Tibial artery (tissue), 4 donors: ENCODE measurements at regions not wholly inside any gene's neighbourhood (a gene's known extent, or its start where the extent isn't known, plus 50 kb on each side); places are given as distances from the start of the nearest gene placed in this dataset.

Experiments
- DNase-seq, 2 donors: peaks; one replicate each; pipeline ENCODE4 v3.0.0-alpha.2; 2019
- H3K27ac ChIP-seq, 2 donors: fragments of 200-600 bp; sonication (generic) in 1 of 2; 1 replicate in 1 of 2; 2 replicates in 1 of 2; pipeline ENCODE4 v1.5.1; 2018 to 2019; ENCODE audit warnings: mild to moderate bottlenecking in 1 of 2
- H3K27me3 ChIP-seq, 2 donors: fragments of 200-600 bp; sonication (generic) in 1 of 2; one replicate each; pipeline versions ENCODE4 v1.5.1 to v1.6.0; 2016 to 2019
- H3K36me3 ChIP-seq, 3 donors: fragments of 200-600 bp; sonication (generic) in 2 of 3; one replicate each; pipeline ENCODE4 v1.5.1; 2016 to 2019; ENCODE audit warnings: mild to moderate bottlenecking in 2 of 3
- H3K4me1 ChIP-seq, 4 donors: fragments of 200-600 bp; sonication (generic) in 2 of 4; 1 replicate in 3 of 4; 2 replicates in 1 of 4; pipeline ENCODE4 v1.5.1; 2016 to 2019
- H3K4me3 ChIP-seq, 2 donors: fragments of 200-600 bp; sonication (generic) in 1 of 2; 1 replicate in 1 of 2; 2 replicates in 1 of 2; pipeline ENCODE4 v1.5.1; 2018 to 2019; ENCODE audit warnings: mild to moderate bottlenecking in 2 of 2
- H3K9me3 ChIP-seq, 3 donors: fragments of 200-600 bp; sonication (generic) in 1 of 3; one replicate each; pipeline ENCODE4 v1.5.1; 2016 to 2019
- intact Hi-C: fragments of 100-400 bp; cut with DNase I; formaldehyde crosslinking; loops from one replicate; pipeline ENCODE4 v1.15.0; 2023; ENCODE audit warnings: low total_unique reads
- TF ChIP-seq, protein P1 (sequence below), 2 experiments: fragments of 200-600 bp in 1 of 2; fragments of 450-650 bp in 1 of 2; IDR thresholded peaks; one replicate each; pipeline ENCODE4 v1.5.1; 2017 to 2019; ENCODE audit warnings: antibody characterized with exemption in 2 of 2, mild to moderate bottlenecking in 1 of 2, moderate library complexity in 1 of 2

DNA sequence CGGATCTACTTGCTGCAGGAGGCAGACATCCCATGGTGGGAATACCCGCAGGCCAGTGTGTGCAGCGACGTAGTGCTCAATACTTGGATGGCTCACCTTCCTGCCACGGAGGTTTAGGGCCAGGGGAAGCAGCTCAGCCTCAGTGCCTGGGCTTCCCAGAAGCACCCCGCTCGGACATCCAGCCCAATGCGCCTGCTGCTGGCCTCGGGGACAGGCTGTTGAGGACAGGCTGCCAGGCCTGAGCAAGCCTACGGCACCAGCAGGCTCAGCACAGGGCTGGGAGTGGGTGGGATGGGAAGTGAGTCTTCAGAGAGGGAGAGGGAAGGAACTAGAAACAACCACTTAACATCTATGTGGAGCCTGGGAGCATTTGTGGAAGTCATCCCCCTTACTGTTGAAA, 441.3 kb upstream of the MGMT start:
- Histone ChIP-seq H3K9me3 (no peaks in the 10 kb centered on the region), H3K27ac (no peak overlapping the region), H3K27me3 (peaks cover 0 to 30% of the 10 kb centered on the region in 2 donors), H3K4me1 (no peaks in the 10 kb centered on the region), H3K4me3 (no peak overlapping the region), H3K36me3 (no peaks in the 10 kb centered on the region)
- intact Hi-C loops, result no loop called here
- TF ChIP-seq, protein P1, sequence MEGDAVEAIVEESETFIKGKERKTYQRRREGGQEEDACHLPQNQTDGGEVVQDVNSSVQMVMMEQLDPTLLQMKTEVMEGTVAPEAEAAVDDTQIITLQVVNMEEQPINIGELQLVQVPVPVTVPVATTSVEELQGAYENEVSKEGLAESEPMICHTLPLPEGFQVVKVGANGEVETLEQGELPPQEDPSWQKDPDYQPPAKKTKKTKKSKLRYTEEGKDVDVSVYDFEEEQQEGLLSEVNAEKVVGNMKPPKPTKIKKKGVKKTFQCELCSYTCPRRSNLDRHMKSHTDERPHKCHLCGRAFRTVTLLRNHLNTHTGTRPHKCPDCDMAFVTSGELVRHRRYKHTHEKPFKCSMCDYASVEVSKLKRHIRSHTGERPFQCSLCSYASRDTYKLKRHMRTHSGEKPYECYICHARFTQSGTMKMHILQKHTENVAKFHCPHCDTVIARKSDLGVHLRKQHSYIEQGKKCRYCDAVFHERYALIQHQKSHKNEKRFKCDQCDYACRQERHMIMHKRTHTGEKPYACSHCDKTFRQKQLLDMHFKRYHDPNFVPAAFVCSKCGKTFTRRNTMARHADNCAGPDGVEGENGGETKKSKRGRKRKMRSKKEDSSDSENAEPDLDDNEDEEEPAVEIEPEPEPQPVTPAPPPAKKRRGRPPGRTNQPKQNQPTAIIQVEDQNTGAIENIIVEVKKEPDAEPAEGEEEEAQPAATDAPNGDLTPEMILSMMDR (IDR thresholded peaks at IDR 0.05), result no peak
- DNase-seq, result no peak

DNA sequence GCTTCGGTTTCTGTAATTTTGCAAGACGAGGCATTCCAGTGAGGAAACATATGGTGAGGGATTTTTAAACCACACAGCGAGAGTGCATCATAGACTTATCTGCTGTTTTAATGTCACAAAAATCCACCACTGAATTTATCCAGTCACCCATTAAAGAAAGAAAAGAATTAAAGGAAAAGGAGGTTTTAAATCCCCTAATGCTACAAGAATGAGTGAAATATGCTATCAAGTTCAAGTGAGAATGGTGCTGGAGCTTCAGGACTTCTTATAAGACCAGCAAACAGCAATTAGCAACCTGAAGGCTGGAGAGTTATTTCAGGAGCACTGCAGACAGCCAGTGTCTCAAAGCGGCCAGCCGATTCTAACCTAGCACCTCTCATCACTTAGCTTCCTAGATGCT, 439.1 kb upstream of the MGMT start:
- Histone ChIP-seq H3K4me3 (no peak overlapping the region), H3K27ac (no peak overlapping the region), H3K27me3 (peaks cover 0 to 44% of the 10 kb centered on the region in 2 donors), H3K4me1 (no peaks in the 10 kb centered on the region), H3K36me3 (no peaks in the 10 kb centered on the region), H3K9me3 (no peaks in the 10 kb centered on the region)
- intact Hi-C loops, result no loop called here
- TF ChIP-seq, protein P1 (IDR thresholded peaks at IDR 0.05), result no peak
- no peak for DNase-seq

DNA sequence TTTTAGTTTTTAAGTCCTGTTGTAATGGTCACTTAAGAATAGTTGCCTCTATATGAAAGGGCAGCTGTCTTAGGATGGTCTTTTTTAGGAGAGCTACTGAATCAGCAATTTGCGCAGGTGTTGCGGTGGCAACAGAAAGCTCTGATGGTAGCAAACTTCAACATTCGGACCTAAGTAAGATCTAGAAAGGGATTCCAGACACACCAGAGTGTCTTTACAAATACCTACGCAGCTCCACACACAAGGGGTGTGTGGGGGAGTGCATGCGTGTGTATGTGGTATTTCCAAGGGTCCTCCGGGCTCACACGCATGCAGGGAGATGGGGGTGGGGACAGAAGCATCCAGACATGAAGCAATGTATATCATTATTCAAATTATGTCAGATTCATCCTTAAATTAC, 438.6 kb upstream of the MGMT start:
- no peaks in the 10 kb centered on the region for H3K36me3 ChIP-seq
- peaks cover 0 to 47% of the 10 kb centered on the region in 2 donors for H3K27me3 ChIP-seq
- TF ChIP-seq, protein P1 (IDR thresholded peaks at IDR 0.05), result no peak
- DNase-seq, result no peak
- H3K9me3 ChIP-seq, result no peaks in the 10 kb centered on the region
- intact Hi-C loops, result no loop called here
- no peak overlapping the region for H3K4me3 ChIP-seq
- H3K4me1 ChIP-seq, result no peaks in the 10 kb centered on the region
- H3K27ac ChIP-seq, result no peak overlapping the region

DNA sequence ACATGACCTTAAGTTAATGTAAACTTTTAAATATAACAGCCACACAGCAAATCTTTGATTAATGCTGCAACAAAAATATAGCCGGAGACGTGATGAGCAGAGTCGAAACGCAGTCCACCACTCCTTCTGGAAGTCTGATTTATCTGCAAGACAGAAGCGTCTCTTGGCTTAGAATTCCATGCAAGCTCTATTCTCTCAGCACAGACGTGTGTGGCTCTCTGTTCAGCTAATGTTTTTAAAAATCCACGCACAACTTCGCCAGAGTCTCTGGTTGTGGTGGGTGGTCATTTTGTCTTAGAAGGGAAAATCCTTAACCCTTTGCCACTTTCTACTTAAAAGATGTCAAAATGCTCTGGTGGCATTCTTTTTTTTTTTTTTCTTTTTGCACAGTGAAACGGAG, 438.0 kb upstream of the MGMT start:
- no peak overlapping the region for H3K27ac ChIP-seq

DNA sequence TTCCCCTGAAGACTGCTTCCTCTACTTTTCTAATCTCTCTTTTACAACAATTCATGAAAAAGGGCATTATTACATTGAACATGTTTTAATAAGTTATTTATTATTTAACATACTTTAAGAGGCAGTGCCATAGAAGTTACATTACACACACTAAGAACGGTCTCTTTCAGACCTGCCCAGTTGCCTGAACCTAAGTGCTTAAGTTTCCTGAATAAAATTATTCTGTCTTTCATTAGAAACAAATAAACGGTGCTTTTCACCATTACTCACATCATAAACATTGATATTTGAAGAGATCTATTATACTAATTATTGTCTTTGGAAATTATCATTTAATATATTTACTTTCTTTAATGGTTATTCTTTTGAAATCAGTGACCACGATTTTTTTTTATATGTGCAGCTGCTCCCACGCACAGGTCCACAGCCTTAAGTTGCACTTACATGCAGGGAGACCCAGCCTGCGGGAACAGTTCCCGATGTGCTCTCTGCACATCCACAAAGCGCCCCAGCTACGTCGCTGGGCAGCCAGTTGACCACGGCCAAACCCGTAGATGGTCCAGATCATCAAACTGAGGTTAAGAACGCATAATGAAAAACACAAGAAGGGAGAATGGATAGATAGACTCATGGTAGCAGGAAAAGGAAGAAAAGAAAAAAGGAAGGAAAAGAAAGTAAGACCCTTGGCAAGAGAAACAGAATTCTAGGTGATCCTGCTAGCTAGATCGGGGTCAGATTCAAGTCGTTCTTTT, 437.0 kb upstream of the MGMT start:
- H3K27me3 ChIP-seq, result peaks cover 0 to 52% of the 10 kb centered on the region in 2 donors
- no peak for DNase-seq
- H3K9me3 ChIP-seq, result no peaks in the 10 kb centered on the region
- TF ChIP-seq, protein P1 (IDR thresholded peaks at IDR 0.05), result no peak
- H3K27ac ChIP-seq, result no peak overlapping the region
- intact Hi-C loops, result loop anchor here (5.0 to 10.0 kb wide), 2 partner anchors 942 to 1075 kb away; no protein-coding TSS in a partner anchor
- H3K4me3 ChIP-seq, result no peak overlapping the region
- no peaks in the 10 kb centered on the region for H3K4me1 ChIP-seq
- no peaks in the 10 kb centered on the region for H3K36me3 ChIP-seq

More for the DNA sequence above, 438.0 kb upstream of the MGMT start:
- H3K4me3 ChIP-seq, result no peak overlapping the region
- TF ChIP-seq, protein P1 (IDR thresholded peaks at IDR 0.05), result no peak
- H3K4me1 ChIP-seq, result no peaks in the 10 kb centered on the region
- no peaks in the 10 kb centered on the region for H3K9me3 ChIP-seq
- intact Hi-C loops, result no loop called here
- no peak for DNase-seq
- H3K27me3 ChIP-seq, result peaks cover 0 to 53% of the 10 kb centered on the region in 2 donors
- H3K36me3 ChIP-seq, result no peaks in the 10 kb centered on the region
